DMS53 (cell line): ENCODE measurements at regions not wholly inside any gene's neighbourhood (a gene's known extent, or its start where the extent isn't known, plus 50 kb on each side); places are given as distances from the start of the nearest gene placed in this dataset.

Experiments used
- DNase-seq: peaks from one replicate; lab custom pipeline; 2025; lab: John Stamatoyannopoulos, UW

DNA sequence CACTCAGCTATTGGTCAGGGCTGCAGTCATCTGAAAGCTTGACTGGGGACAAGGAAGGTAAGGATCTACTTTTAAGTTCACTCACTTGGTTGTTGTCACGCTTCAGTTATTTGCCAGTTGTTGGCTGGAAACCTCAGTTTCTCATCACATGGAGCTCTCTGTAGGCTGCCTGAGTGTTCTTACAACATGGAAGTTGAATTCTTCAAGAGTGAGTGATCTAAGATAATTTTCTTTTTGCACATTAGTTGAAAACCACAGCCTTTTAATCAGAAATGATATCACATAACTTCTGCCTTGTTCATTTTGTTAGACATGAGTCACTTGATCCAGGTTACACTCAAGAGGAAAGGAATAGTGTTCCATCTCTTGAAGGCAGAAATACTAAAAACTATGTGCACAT is 552.7 kb downstream of the RAPGEF2 start:
- DNase-seq, result no peak

DNA sequence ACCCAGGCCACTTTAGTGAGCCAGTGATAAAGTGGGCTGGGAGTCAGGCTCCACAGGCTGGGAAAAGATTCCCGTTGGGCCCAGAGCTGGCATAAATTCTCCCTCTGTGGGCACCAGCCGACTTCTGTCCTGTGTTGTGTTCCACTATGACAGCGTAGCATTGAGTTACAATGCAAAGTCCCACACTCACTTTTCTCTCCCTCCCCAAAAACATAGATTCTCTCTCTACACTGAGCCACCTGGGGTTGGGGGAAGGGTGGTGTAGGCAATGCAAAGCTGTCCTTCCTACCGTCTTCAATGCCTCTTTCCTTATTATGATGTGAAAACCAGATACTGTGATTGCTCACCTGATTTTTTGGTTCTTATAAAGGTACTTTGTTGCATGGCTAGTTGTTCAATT is 566.2 kb downstream of the RAPGEF2 start:
- DNase-seq, result no peak

DNA sequence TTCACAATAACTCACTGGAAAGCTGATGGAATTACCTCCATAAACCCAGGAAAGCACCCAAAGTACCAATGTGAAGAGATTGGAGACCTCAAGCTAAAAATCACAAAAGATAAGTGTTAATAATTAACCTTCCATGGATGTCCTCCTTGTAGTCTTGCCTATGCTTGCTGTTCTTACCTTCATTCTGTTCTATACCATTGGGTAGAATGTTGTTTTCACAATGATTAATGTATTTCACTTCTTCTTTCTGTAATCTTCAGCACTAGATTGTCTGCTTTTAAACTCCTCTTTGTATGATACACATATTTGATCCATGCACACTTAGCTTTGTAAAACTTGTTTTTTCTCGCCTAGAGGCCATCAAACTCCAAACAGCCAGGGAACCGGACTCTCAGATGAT is 570.3 kb downstream of the RAPGEF2 start:
- DNase-seq, result peak; percentile 5

DNA sequence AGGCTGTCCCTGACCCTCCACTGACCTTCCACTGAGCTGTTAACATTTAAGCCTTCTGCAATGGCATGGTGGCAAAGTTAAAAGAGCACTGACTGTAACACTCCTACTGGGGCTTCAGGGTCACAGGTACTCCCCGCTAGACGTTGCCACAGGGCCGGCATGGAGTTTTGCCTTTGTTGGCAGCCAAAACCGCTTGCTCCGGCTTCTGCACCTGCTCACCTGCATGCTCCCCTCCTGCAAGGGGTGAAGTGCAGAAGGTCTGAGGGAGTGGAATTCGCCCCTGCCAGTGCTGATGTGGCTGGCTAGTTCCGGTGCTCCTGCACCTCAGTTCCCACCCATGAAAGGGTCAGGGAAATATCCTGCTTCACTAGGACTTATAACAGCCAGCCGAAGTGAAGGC is 571.4 kb downstream of the RAPGEF2 start:
- DNase-seq, result no peak

DNA sequence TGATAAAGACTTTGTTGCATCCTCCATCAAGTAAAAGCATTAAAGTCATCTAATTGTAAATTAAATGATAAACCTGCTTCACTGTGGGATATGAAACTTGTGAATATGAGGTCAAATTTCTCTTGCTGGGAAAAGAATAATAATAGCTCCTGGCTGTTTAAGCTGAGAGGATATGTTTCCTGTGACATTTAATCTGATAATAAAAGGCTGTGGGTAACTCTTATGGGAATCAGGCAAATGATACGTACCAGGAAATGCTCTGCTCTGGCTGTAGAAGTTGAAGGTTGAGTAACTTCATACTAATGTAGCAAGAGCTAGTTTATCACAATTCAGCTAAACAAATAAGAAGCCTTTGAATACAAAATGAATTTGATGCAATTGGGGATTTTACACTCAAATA is 574.6 kb downstream of the RAPGEF2 start:
- no peak for DNase-seq

DNA sequence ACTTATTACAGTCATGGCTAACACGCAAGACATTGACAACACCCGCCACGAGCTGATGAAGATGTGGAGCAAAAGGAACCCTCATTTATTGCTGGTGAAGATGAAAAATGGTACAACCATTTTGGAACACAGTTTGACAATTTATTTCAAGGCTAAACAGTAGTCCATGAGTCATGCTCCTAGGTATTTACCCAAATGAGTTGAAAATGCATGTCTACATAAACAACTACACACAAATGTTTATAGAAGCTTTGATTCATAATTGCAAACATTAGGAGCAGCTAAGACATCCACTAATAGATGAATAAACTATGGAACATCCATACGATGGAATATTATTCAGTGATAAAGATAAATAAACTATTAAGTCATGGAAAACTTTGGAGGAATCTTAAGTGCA is 580.1 kb downstream of the RAPGEF2 start:
- DNase-seq, result no peak

DNA sequence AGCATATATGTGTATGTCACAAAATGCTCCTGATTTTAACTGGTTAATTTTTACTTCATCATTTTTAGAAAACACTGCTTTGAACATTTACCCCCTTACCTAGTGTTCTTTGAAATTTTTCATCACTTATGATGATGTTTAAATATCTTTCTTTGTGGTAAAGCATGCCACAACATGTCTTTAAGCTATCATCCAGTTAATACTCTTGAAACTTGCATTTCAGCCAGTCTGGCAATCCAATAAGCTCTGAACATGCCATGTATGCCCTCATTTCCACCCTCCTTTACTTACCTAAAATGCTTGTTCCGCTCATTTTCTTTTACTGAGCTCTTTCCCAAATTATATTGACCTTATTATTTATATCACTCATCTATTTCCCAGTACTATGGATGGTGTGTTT is 581.2 kb downstream of the RAPGEF2 start:
- no peak for DNase-seq

DNA sequence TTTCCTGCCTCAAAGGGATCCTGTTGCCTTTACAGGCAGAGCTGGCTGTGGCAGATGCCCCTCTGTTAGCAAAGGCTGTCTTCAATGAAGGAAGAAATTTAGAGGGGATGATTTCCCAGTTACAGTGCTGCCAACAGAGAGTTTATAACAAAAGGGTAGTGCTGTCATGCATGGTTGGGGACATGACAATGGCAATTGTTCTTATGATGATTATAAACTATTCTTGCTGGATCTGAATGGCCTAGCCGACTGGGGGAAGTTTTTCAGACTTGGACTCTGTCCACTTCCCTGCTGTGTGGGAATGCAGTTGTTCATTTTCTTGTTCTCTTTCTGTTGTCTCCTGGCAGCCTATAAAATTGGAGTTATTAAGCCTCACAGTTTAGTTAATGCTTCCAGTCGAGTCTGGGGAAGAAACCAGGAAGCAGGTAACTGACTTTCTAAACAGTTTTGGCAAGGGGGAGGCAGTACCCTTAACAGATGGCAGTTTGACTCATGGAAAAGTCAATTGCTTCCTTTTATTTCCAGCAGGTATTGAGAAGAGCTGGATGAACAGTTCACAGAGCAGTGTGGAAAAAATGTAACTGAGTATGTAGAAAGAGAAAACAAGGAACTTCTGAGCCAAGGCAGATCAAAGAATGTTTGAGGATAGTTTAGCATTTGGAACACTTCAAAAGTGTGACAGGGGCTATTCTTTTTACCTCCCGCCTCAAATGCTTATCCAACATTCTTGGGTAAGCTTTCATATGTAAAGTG is 582.6 kb downstream of the RAPGEF2 start:
- peak; percentile 21 for DNase-seq

DNA sequence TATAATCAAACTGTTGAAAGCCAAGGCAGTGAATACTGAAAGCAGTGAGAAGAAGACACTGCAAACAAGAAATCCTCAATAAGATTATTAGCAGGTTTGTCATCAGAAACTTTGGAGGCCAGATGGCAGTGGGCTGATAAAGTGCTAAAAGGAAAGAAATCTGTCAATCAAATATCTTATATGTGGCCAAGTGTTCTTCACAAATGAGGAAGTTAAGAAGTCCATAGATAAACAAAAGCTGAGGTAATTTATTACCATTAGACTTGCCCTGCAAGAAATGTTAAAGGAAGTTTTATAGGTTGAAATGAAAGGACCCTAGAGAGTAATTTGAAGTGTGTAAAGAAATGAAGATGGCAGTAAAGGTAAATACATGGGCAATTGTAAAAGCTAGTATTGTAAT is 586.6 kb downstream of the RAPGEF2 start:
- no peak for DNase-seq

DNA sequence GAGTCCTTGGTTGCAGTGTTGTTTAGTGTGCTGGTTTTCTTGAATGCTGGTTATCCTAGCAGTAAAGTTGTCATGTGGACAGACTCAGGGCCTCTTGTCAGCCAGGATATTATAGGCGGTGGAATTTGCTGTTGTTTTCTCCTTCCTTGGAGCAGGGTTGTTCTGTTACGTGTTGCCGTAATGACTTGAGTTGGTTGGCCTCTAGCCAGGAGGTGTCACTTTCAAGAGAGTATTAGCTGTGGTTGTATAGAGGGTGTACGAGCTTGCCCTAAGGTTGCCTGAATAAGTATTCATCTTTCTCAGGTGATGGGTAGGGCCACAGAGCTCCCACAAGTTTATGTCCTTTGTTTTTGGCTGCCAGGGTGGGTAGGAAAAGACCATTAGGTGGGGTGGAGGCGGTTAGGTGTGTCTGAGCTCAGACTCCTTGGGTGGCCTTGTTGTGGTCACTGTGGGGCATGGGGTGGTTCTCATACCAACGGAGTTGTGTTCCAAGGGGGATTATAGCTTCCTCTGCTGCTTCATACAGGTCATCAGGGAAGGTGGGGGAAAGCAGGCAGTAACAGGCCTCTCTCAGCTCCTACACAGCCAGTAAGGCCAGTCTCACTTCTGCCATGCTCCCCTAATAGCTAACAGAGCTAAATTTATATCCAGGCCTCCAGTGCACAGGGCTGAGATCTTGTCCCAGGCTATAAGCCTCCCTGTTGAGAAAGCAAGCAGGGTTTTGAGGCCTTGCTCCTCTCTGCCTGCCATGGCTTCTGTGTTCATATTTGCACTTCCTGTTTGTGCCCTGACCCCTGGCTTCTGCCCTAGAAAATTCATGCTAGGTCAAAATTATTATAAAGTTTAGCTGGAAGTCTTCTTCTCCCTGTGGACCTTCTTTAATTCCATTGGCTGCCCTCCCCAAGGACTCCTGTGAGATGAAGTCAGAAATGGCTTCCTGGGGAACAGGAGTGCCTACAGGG is 594.7 kb downstream of the RAPGEF2 start:
- DNase-seq, result no peak

DNA sequence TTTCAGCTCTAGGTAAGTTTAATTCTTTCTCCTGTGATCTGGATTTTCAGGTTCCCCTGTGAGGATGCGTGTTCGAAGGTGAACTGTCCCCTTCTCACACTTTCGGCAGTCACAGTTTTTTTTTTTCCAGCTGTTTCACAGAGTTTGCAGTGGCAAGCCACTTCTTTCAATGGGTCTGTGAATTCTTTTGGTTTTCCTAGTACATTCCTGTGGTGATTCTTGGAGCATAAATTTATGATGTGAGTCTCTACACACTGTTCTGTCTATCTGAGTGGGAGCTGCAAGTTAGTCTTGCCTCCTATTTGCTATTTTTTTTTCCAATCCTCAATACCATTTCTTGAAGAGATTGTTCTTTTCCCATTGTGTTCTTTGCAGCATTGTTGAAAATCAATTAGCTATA is 595.5 kb downstream of the RAPGEF2 start:
- no peak for DNase-seq

DNA sequence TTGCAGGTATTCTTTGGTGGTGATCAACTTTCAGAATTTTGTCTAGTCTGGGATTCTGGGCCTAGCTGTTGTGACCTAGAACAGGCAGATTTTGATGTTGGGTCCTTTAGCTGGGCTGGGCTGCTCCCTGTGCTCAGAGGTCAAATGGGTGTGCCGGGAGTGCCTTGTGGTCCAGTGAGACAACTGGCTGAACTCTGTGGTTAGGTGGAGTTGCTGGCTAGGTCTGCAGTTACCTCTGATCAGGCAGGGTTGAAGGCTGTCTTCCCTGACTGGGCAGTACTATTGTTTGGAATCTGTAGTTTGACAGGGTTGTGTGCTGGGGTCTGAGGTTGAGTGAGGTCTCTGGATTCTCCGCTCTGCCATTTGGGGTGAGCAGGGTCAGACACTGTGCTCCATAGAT is 599.3 kb downstream of the RAPGEF2 start:
- DNase-seq, result no peak

DNA sequence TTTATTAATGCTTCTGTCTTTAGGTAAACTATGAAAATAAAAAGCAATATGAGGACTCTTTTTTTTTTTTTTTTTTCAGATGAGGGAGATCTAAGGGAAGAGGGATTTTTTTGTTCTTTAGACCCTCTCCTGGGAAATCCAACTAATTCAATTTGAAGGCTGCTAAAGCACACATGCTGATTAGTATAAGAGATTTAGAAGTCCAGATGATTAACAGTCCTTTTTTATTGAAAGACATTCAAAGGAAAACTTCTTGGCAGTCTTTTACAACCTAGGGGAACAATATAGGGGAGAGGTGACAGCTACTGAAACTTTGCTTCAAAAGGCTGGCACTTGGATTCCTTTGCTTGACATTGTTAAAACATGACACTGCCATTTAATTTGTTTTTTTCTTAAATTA is 602.5 kb downstream of the RAPGEF2 start:
- DNase-seq, result no peak

DNA sequence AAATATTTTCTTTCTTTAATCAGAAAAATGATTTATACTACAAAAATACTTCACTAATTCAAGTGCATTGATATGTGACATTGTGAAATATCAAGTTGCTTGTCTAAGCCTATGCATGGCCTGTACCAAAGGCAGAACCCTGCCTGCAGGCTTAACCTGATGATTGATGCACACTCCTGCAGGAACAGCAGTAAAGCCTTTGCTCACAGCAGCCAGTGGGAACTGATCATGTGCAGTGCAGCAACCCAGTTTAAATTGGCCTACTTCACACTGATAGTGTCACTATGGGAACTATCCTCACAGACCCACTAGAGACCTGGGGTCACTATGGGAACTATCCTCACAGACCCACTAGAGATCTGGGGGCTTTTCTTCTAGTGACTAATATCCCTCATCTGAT is 603.8 kb downstream of the RAPGEF2 start:
- DNase-seq, result no peak

DNA sequence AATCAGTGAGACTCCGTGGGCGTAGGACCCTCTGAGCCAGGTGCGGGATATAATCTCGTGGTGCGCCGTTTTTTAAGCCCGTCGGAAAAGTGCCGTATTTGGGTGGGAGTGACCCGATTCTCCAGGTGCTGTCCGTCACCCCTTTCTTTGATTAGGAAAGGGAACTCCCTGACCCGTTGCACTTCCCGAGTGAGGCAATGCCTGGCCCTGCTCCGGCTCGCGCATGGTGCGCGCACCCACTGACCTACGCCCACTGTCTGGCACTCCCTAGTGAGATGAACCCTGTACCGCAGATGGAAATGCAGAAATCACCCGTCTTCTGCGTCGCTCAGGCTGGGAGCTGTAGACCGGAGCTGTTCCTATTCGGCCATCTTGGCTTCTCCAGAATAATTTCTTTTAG is 612.3 kb downstream of the RAPGEF2 start:
- peak; percentile 76 for DNase-seq

DNA sequence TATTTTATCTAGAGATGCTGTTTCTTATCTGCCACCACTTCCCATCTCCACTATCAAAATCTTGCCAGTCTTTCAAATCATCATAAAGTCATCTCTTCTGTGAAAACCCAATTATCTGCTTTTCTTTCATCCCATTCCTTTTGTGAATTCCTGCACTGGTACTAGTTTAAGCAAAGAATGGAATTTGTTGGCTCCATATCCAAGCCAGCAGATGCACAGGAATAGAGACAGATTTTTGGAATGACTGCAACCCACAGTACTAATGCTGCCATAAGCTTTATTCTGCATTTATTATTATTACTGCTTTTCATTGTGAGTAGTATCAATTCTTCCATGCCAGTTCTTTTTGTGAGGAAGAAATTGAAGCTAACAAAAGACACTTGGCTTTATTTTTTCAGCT is 616.7 kb downstream of the RAPGEF2 start:
- no peak for DNase-seq

DNA sequence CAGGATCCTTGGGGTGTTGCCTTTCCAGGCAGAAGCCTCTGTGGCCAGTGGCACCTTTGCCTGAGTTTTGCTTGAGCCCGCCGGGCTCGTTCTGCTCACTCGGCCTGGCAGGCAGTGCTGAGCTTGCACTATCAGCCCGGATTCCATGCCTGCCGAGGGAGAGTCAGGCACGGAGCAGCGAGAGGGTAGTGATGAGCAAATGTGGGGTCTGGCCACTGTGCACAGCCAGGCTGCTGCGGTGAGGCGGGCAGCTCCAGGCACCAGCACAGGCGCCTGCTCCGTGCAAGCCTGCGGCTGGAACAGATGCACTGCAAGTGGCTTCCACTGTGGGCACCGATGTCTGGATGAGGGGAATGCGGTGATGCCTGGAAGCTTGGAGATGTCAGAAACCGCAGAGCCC is 619.2 kb downstream of the RAPGEF2 start:
- no peak for DNase-seq

DNA sequence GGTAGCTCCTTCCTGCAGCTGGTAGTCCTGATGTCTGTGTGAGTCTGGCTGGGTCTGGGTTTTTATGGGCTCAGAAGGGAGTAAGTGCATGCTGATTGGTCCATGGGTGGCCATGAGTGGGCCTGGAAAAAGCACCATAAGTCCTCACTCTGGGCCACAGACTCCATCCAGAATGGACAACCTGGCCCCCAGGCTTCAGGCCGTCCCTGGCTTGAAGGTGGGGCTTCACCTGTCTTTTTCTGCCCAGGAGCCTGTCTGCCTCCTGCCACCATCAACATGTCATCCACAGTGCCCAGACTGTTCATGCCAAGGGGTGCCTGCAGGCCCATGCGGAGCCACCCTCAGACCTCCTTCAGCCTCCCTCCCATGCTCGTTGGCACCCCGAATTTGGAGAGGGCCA is 620.0 kb downstream of the RAPGEF2 start:
- no peak for DNase-seq

DNA sequence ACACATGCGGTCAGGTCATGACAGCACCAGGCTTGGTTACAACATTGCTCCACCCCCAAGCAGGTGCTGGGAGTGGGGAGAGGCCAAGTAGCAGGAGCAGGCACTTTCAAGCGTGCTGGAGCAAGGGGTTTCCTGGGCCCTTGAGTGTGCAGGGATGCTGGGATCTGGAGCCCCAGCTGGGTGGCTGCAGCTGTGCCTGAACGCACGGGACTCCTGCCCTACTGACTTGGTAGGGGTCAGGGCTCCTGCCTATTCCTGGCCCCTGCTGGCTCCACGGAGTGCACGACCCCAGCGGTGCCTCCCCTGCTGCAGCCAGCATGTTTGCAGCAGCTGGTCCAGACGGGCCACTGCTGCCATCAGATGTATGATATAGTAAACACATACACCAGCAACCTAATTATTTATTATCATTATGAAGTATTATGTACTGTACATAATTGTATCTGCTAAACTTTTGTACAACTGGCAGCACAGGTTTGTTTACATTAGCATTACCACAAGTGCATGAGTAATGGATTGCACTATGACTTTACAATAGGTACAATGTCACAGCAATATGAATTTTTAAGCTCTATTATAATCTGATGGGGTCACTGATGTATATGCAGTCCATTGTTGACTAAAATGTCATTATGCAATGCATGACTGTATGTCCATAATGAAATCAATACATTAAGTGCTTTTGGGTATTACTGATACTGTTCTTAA is 620.6 kb downstream of the RAPGEF2 start:
- peak; percentile 72 for DNase-seq

DNA sequence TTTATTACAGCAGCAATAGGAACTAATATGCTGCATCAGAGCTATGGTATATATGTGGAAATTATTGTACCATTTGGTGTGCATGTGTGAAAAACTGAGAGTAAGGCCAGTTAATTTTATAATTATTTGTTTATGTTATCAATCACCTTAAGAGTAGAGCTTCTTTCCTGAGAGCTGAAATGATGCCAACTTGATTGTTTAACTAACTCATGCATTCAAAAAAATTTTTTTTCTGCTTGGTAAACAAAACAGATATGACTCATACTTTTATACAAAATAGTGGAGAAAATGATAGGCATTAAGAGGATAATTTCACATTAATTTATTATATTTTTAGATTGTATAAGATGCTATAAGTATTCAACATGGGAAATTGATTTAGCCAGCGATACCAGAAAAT is 622.7 kb downstream of the RAPGEF2 start:
- DNase-seq, result peak; percentile 75

DNA sequence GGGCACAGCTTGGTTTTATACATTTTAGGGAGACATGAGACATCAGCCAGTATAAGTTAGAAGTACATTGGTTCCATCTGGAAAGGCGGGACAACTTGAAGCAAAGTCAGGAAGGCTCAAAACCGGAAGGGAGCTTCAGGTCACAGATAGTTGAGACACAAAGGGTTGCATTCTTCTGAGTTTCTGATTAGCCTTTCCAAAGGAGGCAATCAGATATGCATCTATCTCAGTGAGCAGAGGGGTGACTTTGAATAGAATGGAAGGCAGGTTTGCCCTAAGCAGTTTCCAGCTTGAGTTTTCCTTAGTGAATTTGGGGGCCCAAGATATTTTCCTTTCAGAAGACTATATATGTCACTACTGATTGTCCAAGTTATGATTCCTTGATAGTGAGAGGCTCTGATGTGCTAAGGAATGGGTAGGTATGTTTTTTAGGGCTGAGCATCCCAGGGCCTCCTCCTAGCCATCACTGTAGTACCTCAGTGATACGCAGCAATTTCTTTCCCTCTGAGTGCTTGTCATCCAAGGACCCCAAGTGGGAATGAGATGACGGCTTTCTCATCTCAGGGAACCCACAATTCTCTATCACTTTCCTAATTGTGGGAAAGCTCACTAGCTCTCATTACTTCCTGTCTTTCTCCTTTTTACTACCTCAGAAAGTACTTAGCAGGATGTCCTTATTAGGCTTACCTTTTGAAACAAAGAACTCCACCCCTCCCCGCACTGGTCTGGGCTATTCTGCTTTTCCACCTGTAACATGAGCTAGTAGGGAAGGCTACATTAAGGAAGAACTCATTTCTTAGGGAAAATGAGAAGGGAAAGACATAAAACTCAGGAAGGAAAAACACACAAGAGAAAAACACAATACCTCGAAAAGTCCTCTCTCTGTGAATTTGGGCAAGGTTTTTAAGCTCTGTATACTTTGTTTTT is 632.7 kb downstream of the RAPGEF2 start:
- no peak for DNase-seq

DNA sequence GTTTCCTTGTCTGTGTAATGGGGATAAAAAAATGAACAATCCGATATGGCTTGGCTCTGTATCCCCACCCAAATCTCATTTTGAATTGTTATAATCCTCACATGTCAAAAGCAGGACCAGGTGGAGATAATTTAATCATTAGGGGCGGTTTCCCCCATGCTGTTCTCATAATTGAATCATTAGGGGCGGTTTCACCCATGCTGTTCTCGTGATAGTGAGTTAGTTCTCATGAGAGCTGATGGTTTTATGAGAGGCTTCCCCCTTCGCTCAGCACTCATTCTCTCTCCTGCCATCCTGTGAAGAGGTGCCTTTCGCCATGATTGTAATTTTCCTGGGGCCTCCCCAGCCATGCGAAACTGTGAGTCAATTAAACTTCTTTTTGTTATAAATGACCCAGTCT is 633.5 kb downstream of the RAPGEF2 start:
- DNase-seq, result no peak
